22Rv1 (cell line): ENCODE measurements at regions not wholly inside any gene's neighbourhood (a gene's known extent, or its start where the extent isn't known, plus 50 kb on each side); places are given as distances from the start of the nearest gene placed in this dataset.

ENCODE experiments used
- H3K27ac ChIP-seq: fragments of 450-650 bp; 2 replicates; pipeline ENCODE4 v1.5.1; 2017
- CTCF ChIP-seq: fragments of 450-650 bp; IDR thresholded peaks from 2 replicates; pipeline ENCODE4 v1.5.1; 2017; ENCODE audit warnings: mild to moderate bottlenecking
- ZFX ChIP-seq: fragments of 450-650 bp; IDR thresholded peaks from 2 replicates; pipeline ENCODE4 v1.6.1; 2017; ENCODE audit warnings: antibody characterized with exemption, borderline replicate concordance

DNA sequence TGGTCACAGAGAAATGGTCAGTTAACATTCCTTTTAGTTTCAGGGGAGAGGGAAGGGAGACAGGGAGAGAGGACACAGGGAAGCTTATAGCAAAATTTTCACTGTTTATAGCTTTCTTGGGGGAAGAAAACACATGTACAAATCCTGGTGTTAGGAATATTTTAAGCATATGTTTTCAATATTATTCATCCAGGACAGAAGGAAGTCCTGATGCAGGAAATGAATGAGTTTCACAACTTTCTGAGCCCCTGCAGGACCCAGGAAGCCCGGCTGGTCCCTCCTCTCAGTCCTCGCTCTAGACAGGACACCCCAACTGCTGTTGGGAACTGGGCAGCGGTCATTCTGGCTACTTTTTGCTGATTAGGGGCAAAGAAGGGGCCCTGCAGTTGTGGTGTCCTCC is 71.1 kb upstream of the ZDHHC17 start:
- no peak for TF ChIP-seq CTCF
- no peak for TF ChIP-seq ZFX
- no peak overlapping the region for H3K27ac ChIP-seq

- no peak for TF ChIP-seq ZFX
- TF ChIP-seq CTCF: no peak
- no peak overlapping the region for H3K27ac ChIP-seq
Observed at GRCh38 chr12:76694369-76694768, 69.5 kb upstream of the ZDHHC17 start.

DNA sequence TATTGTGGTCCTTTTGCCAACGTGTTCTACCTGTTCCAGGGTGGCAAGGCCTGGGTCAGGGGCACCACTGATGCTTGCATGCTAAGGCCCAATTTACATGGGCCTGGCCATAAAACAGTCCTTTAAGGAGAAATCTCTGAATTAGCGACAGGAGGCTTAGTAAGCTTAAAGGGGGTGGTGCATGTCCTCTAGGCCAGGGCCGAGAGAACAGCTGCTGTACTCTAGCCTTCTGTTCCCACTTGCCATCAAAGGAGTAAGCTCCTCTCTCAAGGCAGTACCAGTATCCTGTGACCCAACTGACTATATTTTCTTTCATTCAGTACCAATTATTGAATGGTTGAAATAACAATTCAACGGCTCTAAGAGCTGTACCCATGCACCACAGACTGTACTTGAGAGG is 67.7 kb upstream of the ZDHHC17 start:
- no peak for TF ChIP-seq ZFX
- no peak for TF ChIP-seq CTCF
- no peak overlapping the region for H3K27ac ChIP-seq

GRCh38 chr12:76697849-76698248 is 66.1 kb upstream of the ZDHHC17 start:
- no peak overlapping the region for H3K27ac ChIP-seq
- no peak for TF ChIP-seq CTCF

DNA sequence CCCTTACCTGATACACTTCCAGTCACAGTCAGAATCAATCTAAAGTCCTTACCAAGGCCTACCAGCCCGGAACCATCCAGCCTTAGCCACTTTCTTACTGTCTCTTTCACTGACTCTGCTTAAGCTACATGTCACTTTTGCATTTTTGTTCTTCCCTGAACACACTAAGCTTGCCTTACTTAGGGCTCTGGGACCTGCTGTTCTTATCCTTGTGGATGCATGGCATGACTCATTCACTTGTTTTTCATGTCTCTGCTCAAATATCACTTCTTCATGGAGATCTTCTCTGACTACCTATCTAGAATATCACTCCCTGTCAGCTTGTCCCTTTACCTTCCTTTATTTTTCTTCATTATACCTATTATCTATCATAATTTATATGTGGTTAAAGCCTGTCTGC is 65.6 kb upstream of the ZDHHC17 start:
- H3K27ac ChIP-seq: no peak overlapping the region
- TF ChIP-seq CTCF (no peak), ZFX (no peak)

DNA sequence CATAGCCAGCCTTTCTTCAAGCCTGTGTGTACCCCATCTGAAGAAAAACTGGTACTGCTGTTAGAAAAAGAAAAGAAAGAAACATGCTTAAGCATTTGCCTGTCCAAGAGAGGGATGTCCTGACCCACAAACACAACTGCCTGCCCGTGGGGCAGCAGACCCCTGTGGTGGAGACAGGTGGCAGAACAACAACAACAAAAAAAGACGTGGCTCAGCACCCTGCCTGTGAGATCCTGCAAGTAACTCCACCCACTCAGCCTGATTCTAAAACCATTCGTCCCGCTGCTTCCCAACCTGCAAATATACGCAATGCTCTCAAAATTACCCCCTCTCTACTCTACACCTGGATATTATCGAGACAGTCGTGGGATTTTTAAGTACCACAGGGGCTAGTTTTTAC is 64.9 kb upstream of the ZDHHC17 start:
- TF ChIP-seq CTCF (no peak), ZFX (no peak)
- H3K27ac ChIP-seq: no peak overlapping the region

- TF ChIP-seq CTCF: no peak
- TF ChIP-seq ZFX: no peak
- no peak overlapping the region for H3K27ac ChIP-seq
Observed at GRCh38 chr12:76701690-76702089, 62.2 kb upstream of the ZDHHC17 start.
